ENCODE measurements at regions not wholly inside any gene's neighbourhood (a gene's known extent, or its start where the extent isn't known, plus 50 kb on each side); places are given as distances from the start of the nearest gene placed in this dataset.
A peak's percentile ranks its signal among the peaks of the same experiment; 100 is the strongest.
"Not testable (repeated sequence)": the region's sequence is repeated elsewhere in the genome, so short reads cannot be mapped to it uniquely, and the experiment has no call there.

- no peak for ATAC-seq
- intact Hi-C loops (cut with DNase I), result no loop called here
- no peak for DNase-seq (ENCODE audit: low spot score)
Measured at GRCh38 chr19:30824809-30825208, 452.6 kb downstream of the ZNF536 start.

DNA sequence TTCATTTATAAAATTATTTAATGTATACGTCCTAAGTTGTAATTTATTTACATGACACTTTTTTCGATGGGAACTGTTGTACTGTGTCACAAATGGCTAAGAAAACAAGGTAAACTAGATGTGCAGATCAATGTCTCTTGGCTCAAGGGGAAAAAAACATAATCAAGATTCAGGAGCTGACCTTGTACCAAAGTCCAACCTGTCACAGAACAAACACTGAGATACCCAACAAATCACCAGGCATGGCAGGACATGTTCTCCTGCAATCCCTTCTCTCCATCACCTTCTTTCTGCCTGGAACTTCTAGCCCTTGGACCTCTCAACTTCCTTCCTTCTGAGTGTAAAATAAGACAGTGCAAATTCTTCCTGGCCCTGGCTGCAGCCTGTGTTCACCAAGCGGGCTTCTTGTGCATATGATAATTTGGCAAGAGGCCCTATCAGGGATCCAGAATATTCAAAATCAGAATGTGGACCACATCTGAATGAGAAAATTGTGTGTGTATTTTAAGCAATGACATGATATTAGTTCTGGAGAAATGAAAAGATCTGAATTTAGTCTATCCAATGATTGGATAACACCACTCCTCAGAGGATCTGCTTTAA is 445.9 kb downstream of the ZNF536 start:
- no peak for ATAC-seq
- intact Hi-C loops (cut with DNase I), result no loop called here
- DNase-seq (ENCODE audit: low spot score), result no peak

DNA sequence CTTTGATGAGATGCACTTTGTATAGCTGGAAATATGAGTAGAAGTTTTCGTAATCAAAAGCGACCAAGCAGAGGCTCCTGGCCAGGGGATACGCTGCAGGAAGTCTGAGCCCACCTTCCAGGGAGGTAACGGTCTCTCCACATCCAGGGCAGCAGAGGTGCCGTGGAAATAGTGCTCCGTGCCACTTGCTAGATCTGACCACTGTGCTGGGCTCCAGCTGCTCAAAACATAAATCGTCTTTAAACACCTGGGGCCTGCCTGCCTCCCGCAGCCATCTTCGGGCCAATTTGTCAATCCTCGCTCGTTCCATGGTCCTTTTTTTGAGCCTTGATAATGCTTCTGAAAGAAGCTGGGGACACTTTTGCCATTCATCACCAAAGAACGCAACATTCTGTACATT is 445.0 kb downstream of the ZNF536 start:
- intact Hi-C loops (cut with DNase I), result no loop called here
- ATAC-seq (no peak), DNase-seq (ENCODE audit: low spot score) (no peak)

- intact Hi-C loops (cut with DNase I), result no loop called here
- DNase-seq (ENCODE audit: low spot score), result no peak
- ATAC-seq, result no peak
Measured at GRCh38 chr19:30815889-30816580, 443.9 kb downstream of the ZNF536 start.

DNA sequence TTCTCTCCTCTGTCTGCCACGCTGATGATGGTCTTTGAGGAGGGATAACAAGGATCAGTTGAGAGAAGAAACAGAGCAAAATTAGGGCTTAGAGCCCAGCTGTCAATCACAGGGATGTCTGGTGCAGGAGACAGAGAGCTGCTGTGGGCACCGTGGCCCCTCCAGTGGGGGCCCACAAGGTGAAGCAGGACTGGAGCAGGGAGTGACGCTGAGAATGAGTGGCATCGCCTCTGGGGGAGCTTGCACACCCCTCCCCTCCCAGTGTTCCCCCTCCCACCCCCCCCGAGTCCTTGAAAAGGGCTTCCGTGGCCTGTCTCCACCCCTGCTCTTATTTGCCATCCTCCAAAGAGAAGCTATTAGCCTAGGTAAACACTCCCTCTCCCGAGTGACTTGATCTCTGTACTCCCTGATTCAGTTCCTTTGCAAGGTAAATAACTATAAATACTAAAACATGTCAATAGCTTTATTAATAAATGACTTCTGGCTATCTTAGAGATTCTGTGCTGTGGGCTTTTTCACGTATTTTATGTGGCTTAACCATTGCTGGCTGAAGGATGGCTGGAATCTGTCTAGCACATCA is 440.0 kb downstream of the ZNF536 start:
- DNase-seq (ENCODE audit: low spot score) (no peak), ATAC-seq (no peak)
- intact Hi-C loops (cut with DNase I), result no loop called here

DNA sequence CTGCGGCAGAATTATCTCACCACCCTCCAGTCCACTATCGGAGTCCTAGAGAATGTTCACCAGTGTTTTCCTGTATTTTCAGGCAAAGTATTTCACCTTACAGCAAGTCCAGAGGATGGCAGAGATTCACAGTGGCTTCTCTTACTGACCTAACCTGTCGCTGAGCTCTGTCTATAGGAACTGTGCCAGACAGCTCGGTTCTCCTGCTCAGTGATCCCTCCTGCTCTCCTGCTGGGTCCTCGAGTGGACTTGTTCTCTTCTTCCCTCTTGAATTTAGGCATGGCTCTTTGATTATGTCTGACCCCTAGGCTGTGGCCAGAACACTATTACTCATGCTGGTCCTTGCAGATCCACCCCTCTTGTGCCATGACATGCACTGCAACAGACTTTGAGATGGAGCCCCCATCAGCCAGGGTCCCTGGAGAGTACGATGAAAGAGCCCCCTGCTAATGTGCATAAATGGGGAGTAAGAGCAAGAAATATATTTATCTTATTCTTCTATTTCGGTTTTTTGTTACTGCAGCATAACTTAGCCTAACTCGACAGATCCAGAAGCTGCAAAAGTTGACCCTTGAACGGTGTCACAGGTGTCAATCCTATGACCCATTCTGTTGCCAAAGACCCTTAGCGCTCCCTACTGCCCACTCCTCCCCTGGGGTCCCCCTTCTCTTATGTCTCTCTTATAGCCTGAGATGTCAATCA is 439.4 kb downstream of the ZNF536 start:
- intact Hi-C loops (cut with DNase I), result no loop called here
- ATAC-seq, result no peak

DNA sequence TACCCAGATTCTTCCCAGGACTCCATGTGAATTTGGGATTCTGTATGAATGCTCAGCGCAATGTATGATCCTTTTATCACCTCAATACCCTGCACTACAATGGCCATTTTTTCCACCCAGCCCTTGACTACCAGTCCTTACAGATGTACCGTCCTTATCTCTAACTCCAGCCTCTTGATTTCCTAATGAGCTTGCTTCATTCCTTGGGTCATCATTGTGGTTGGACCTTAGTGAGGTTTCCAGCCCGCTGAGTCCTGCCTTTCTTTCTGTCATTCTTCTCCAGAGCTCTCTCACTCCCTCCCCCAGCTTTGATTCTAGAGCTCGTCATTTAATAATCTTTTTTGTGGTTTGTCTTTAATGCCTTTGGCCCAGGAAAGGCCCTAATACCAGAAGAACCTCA is 438.5 kb downstream of the ZNF536 start:
- no peak for DNase-seq (ENCODE audit: low spot score)
- no peak for ATAC-seq
- intact Hi-C loops (cut with DNase I), result no loop called here

More for the DNA sequence above, 439.4 kb downstream of the ZNF536 start:
- DNase-seq (ENCODE audit: low spot score), result no peak

GRCh38 chr19:30807278-30807677 is 435.1 kb downstream of the ZNF536 start:
- ATAC-seq (peak; percentile 79), DNase-seq (ENCODE audit: low spot score) (no peak)
- intact Hi-C loops (cut with DNase I), result no loop called here

GRCh38 chr19:30806311-30806710 is 434.1 kb downstream of the ZNF536 start:
- DNase-seq (ENCODE audit: low spot score), result no peak

DNA sequence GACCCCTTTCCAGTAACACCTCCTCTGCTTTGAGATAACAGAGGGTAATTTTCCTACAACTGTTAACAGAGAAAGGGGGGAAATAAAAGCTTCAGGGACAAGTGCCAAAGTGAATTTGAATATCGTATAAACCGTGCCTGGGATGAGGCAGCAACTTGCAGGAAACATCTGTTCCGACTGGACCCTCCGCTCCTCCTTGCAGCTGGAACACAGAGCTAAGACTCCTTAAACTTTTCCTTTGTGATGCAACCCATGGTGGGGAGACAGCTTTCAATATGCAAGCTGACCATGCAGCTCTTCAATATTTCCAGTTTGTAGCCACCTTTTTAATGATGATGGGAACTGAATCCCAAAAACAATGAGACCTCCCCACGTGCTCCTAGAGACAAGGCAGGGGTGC is 432.6 kb downstream of the ZNF536 start:
- ATAC-seq, result no peak
- intact Hi-C loops (cut with DNase I), result no loop called here
- DNase-seq (ENCODE audit: low spot score), result no peak

More at GRCh38 chr19:30806311-30806710, 434.1 kb downstream of the ZNF536 start:
- no peak for ATAC-seq
- intact Hi-C loops (cut with DNase I), result no loop called here

DNA sequence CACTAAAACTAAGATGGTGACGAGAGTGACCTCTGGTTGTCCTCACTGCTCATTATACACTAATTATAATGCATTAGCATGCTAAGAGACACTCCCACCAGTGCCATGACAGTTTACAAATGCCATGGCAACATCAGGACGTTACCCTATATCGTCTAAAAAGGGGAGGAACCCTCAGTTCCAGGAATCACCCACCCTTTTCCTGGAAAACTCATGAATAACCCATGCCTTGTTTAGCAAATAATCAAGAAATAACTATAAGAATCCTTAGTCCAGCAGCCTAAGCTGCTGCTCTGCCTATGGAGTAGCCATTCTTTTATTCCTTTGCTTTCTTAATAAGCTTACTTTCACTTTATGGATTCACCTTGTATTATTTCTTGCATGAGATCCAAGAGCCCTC is 432.1 kb downstream of the ZNF536 start:
- intact Hi-C loops (cut with DNase I); DNase-seq (ENCODE audit: low spot score); ATAC-seq: not testable (repeated sequence)

- intact Hi-C loops (cut with DNase I), result no loop called here
- DNase-seq (ENCODE audit: low spot score), result no peak
- no peak for ATAC-seq
Measured at GRCh38 chr19:30802424-30803013, 430.3 kb downstream of the ZNF536 start.

DNA sequence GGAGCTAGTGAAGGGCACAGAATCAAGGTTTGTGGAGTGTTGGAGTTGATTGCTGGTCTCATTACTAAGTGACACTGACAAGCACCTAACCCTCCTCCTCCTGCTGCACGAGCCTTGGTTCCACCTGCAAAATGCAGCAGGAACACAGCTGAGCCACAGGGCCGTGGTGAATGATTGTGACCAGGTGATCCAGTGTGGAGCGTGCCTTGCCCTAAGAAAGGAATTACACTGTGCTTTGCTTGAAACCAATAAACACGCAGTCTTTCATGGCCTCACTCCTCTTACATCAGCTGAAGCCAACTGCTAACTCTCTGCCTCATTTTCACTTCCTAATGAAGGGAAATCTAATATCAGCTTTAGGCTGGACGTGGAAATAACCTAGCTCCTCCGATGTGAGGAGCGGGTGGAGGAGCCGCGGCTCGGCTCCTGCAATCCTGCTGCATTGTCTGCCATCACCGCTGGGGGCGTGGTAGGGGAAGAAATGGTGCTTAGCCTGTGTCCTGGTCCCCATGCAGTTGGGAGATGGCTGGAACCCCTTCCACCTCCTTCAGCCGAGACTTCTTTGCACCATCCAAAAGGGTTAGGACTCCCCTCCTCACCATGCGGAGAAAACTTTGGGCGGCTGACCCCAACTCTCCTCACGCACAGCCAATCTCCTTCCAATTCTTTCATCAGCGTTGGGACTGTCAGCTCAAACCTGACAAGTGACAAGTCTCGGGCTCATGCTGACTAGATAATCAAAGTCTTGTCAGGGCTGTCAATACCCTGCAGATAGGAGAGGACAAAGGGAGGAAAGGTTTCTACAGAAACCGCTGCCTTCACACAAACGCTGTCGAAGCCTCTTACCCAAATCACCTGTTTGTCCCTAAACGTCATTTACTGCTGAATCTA is 427.9 kb downstream of the ZNF536 start:
- intact Hi-C loops (cut with DNase I), result no loop called here
- DNase-seq (ENCODE audit: low spot score) (no peak), ATAC-seq (peak; percentile 64)

- ATAC-seq (no peak), DNase-seq (ENCODE audit: low spot score) (no peak)
- intact Hi-C loops (cut with DNase I), result no loop called here
Measured at GRCh38 chr19:30795727-30796126, 423.5 kb downstream of the ZNF536 start.

GRCh38 chr19:30792561-30793505 is 420.6 kb downstream of the ZNF536 start:
- DNase-seq (ENCODE audit: low spot score) (no peak), ATAC-seq (no peak)
- intact Hi-C loops (cut with DNase I), result no loop called here

GRCh38 chr19:30791088-30791487 is 418.9 kb downstream of the ZNF536 start:
- no peak for ATAC-seq
- intact Hi-C loops (cut with DNase I), result no loop called here
- no peak for DNase-seq (ENCODE audit: low spot score)

- ATAC-seq (no peak), DNase-seq (ENCODE audit: low spot score) (no peak)
- intact Hi-C loops (cut with DNase I), result no loop called here
Measured at GRCh38 chr19:30790056-30790680, 418.0 kb downstream of the ZNF536 start.
